Kidney (tissue), 13 donors: ENCODE measurements at regions not wholly inside any gene's neighbourhood (a gene's known extent, or its start where the extent isn't known, plus 50 kb on each side); places are given as distances from the start of the nearest gene placed in this dataset.
A peak's percentile ranks its signal among the peaks of the same experiment; 100 is the strongest.

Source experiments
- DNase-seq, 5 donors: peaks; one replicate each; pipeline ENCODE4 v3.0.0-alpha.2; 2013 to 2020
- FAIRE-seq: peaks from 2 replicates; lab custom pipeline; 2012; peaks lifted over from hg19 to GRCh38; lab: Jason Lieb, UNC
- H3K27ac ChIP-seq, 2 donors: one replicate each; pipeline ENCODE4 v1.7.0; 2013; ENCODE audit warnings: low read depth in 2 of 2, low read length in 2 of 2, inconsistent platforms in 1 of 2
- H3K27me3 ChIP-seq: one replicate; pipeline ENCODE4 v1.7.1; 2013; ENCODE audit warnings: low read length, inconsistent platforms; ENCODE audit not compliant: control insufficient read depth, insufficient read depth
- H3K36me3 ChIP-seq, 3 donors: one replicate each; pipeline versions ENCODE4 v1.7.0 to v1.7.1; 2013; ENCODE audit warnings: low read length in 3 of 3, control low read depth in 1 of 3, inconsistent platforms in 1 of 3; ENCODE audit not compliant: insufficient read depth in 3 of 3, control insufficient read depth in 2 of 3
- H3K4me1 ChIP-seq, 3 donors: one replicate each; pipeline versions ENCODE4 v1.7.0 to v1.7.1; 2013; ENCODE audit warnings: low read length in 3 of 3, inconsistent platforms in 1 of 3, low read depth in 1 of 3; ENCODE audit not compliant: control insufficient read depth in 2 of 3, insufficient read depth in 2 of 3
- H3K4me3 ChIP-seq, 3 donors: one replicate each; pipeline versions ENCODE4 v1.7.0 to v1.8.1; 2013; ENCODE audit warnings: low read length in 3 of 3, control low read depth in 1 of 3, inconsistent platforms in 1 of 3
- H3K9ac ChIP-seq, 3 donors: one replicate each; pipeline versions ENCODE4 v1.7.0 to v1.7.1; 2013; ENCODE audit warnings: low read length in 3 of 3, control low read depth in 1 of 3, inconsistent platforms in 1 of 3
- H3K9me3 ChIP-seq, 3 donors: one replicate each; pipeline versions ENCODE4 v1.7.0 to v1.7.1; 2013; ENCODE audit warnings: low read length in 3 of 3, control low read depth in 1 of 3, inconsistent platforms in 1 of 3; ENCODE audit not compliant: control insufficient read depth in 2 of 3, insufficient read depth in 1 of 3
- CTCF ChIP-seq: IDR thresholded peaks from 3 replicates; pipeline ENCODE4 v1.5.1; 2012; ENCODE audit warnings: mild to moderate bottlenecking, moderate library complexity, borderline replicate concordance; ENCODE audit not compliant: insufficient read depth; ENCODE audit errors: extremely low read depth
- intact Hi-C: fragments of 100-400 bp; cut with DNase I; formaldehyde crosslinking; loops from one replicate; pipeline ENCODE4 v1.11.1; 2022
- donor health status: control.
- donor health status: control.
- donor health status: control.
- donor health status: control.
- donor health status: control.
- donor health status: DM: yes; HTN: yes; CAD: no.
- donor health status: Normal renal cell carcinoma (clear cell type).

GRCh38 chr4:133439830-133440229 lies 290.7 kb downstream of the PCDH10 start:
- no peak for DNase-seq
- H3K4me3 ChIP-seq: no peak overlapping the region
- FAIRE-seq: no peak
- no peaks in the 10 kb centered on the region for H3K27me3 ChIP-seq
- intact Hi-C loops: no loop called here
- no peaks in the 10 kb centered on the region for H3K36me3 ChIP-seq
- no peak for TF ChIP-seq CTCF
- no peaks in the 10 kb centered on the region for H3K9me3 ChIP-seq
- H3K4me1 ChIP-seq: no peaks in the 10 kb centered on the region
- no peak overlapping the region for H3K27ac ChIP-seq
- no peak overlapping the region for H3K9ac ChIP-seq

DNA sequence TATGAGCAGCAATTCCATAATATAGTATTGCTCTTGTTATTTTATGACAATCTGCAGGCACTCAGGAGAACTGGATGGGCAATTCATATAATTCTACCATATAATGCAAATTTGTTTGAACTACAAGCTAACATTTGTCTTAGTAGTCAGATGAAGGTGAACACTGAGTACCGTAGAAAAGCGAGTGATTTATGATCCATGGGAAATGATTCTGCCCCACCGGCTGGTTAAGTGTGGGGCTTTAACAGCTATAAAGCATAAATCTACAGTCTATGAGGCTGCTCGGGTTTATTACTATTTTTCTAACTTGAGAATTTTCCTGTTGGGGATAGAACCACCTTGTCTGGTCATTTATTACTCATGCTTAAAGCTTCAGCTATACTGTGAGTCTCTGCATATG lies 275.5 kb downstream of the PCDH10 start:
- no peak for FAIRE-seq
- Histone ChIP-seq H3K36me3 (no peaks in the 10 kb centered on the region), H3K9me3 (no peaks in the 10 kb centered on the region), H3K4me3 (no peak overlapping the region), H3K9ac (no peak overlapping the region), H3K27me3 (no peaks in the 10 kb centered on the region), H3K27ac (no peak overlapping the region), H3K4me1 (no peaks in the 10 kb centered on the region)
- intact Hi-C loops: no loop called here
- TF ChIP-seq CTCF: no peak
- peak in 2 of 5 donors; percentile 33 to 39 for DNase-seq

DNA sequence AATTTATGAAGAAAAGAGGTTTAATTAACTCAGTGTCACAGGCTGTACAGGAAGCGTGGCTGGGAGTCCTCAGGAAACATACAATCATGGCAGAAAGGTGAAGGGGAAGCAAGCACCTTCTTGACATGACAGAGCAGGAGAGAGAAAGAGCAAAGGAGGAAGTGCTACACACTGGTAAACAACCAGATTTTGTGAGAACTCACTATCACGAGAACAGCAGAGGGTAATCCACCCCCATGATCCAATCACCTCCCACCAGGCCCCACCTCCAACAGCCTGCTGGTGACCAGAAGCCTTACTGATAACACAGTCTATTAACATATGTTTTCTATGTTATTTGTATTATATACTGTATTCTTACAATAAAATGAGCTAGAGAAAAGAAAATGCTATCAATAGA lies 254.8 kb downstream of the PCDH10 start:
- no peak overlapping the region for H3K4me3 ChIP-seq
- intact Hi-C loops: no loop called here
- no peak overlapping the region for H3K27ac ChIP-seq
- no peaks in the 10 kb centered on the region for H3K9me3 ChIP-seq
- no peak overlapping the region for H3K9ac ChIP-seq
- TF ChIP-seq CTCF: no peak
- FAIRE-seq (no peak), DNase-seq (no peak)
- H3K36me3 ChIP-seq: no peaks in the 10 kb centered on the region
- no peaks in the 10 kb centered on the region for H3K4me1 ChIP-seq
- H3K27me3 ChIP-seq: no peaks in the 10 kb centered on the region

GRCh38 chr4:133402616-133403015 lies 253.5 kb downstream of the PCDH10 start:
- H3K9ac ChIP-seq: no peak overlapping the region
- H3K27ac ChIP-seq: no peak overlapping the region
- H3K9me3 ChIP-seq: no peaks in the 10 kb centered on the region
- no peaks in the 10 kb centered on the region for H3K36me3 ChIP-seq
- H3K4me3 ChIP-seq: no peak overlapping the region
- intact Hi-C loops: no loop called here
- TF ChIP-seq CTCF: no peak
- H3K27me3 ChIP-seq: no peaks in the 10 kb centered on the region
- no peak for FAIRE-seq
- H3K4me1 ChIP-seq: no peaks in the 10 kb centered on the region
- no peak for DNase-seq
